ENCODE measurements at regions not wholly inside any gene's neighbourhood (a gene's known extent, or its start where the extent isn't known, plus 50 kb on each side); places are given as distances from the start of the nearest gene placed in this dataset.

DNA sequence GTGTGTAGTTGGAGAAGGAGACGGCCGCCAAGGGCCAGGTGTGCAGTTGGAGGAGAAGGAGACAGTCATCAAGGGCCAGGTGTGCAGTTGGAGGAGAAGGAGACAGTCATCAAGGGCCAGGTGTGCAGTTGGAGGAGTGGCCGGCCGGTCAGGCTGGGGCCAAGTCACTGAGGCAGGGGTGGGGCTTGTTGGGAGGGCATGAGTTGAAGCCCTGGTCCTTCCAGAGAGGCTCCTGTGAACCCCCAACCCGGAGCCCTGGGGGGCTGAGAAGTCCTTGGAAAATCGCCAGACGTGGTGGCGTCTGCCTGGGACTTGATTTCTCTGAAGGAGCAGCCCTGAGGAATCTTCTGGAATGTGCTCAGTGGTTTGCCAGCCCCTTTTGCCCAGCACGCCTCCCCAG lies 1320.5 kb downstream of the BRD1 start:
- H3K27ac ChIP-seq (ENCODE audit: extremely low read depth, low read depth, low read length): no peak overlapping the region
- ChIA-PET POLR2A (no interaction called here), CTCF (no interaction called here)
- H3K4me1 ChIP-seq (ENCODE audit: control insufficient read depth, insufficient read depth, low read length): no peaks in the 10 kb centered on the region
- no peaks in the 10 kb centered on the region for H3K36me3 ChIP-seq (ENCODE audit: control insufficient read depth in 2 of 2, insufficient read depth in 1 of 2, low read length in 2 of 2)
- H3K4me3 ChIP-seq (ENCODE audit: low read depth, low read length): no peak overlapping the region
- H3K9me3 ChIP-seq (ENCODE audit: control insufficient read depth, insufficient read depth, low read depth, low read length): no peaks in the 10 kb centered on the region
- no peak for TF ChIP-seq ZNF350 (tag by site-specific recombination; IDR thresholded peaks at IDR 0.05)
- TF ChIP-seq ZNF530 (tag by site-specific recombination; IDR thresholded peaks at IDR 0.05; ENCODE audit: low read depth): no peak
- TF ChIP-seq ZNF155 (tag by site-specific recombination; IDR thresholded peaks at IDR 0.05): no peak
- TF ChIP-seq ZNF140 (tag by site-specific recombination; IDR thresholded peaks at IDR 0.05): no peak

DNA sequence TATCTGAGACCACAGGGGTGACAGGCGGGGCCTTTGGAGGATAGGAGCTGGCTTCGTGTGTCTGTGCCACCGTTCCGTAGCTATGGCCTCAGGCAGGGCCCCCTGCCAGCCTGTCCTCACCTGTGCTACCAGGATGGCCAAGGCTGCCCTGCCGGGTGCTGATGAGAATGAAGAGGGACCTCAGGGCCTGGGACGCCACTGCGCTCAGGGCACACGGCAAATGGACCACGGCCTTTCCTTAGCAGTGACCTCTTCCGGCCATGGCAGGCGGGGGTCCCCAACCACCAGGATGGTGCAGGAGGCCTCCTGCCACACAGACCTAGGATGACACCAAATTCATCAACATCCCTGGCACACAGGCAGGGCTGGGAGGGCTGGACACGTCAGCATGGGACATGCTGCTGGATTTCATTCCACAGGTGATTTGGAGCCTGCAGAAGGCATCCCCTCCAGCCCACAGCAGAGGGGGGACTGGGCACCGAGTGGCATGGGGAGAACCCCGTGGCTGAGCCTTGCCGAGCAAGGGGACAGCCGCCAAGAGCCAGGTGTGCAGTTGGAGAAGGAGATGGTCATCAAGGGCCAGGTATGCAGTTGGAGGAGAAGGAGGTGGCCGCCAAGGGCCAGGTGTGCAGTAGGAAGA lies 1321.0 kb downstream of the BRD1 start:
- Histone ChIP-seq H3K36me3 (ENCODE audit: control insufficient read depth in 2 of 2, insufficient read depth in 1 of 2, low read length in 2 of 2) (no peaks in the 10 kb centered on the region), H3K4me1 (ENCODE audit: control insufficient read depth, insufficient read depth, low read length) (no peaks in the 10 kb centered on the region), H3K4me3 (ENCODE audit: low read depth, low read length) (no peak overlapping the region), H3K27ac (ENCODE audit: extremely low read depth, low read depth, low read length) (no peak overlapping the region), H3K9me3 (ENCODE audit: control insufficient read depth, insufficient read depth, low read depth, low read length) (no peaks in the 10 kb centered on the region)
- ChIA-PET CTCF (no interaction called here), POLR2A (no interaction called here)
- TF ChIP-seq ZNF174 (tag by site-specific recombination; IDR thresholded peaks at IDR 0.05) (no peak), ZNF140 (tag by site-specific recombination; IDR thresholded peaks at IDR 0.05) (no peak), MYNN (tag by site-specific recombination; IDR thresholded peaks at IDR 0.05; ENCODE audit: borderline replicate concordance) (no peak), ZNF704 (tag by site-specific recombination; IDR thresholded peaks at IDR 0.05) (no peak), ZNF221 (tag by site-specific recombination; IDR thresholded peaks at IDR 0.05; ENCODE audit: borderline replicate concordance) (no peak), ZNF610 (tag by site-specific recombination; IDR thresholded peaks at IDR 0.05; ENCODE audit: borderline replicate concordance) (no peak)

DNA sequence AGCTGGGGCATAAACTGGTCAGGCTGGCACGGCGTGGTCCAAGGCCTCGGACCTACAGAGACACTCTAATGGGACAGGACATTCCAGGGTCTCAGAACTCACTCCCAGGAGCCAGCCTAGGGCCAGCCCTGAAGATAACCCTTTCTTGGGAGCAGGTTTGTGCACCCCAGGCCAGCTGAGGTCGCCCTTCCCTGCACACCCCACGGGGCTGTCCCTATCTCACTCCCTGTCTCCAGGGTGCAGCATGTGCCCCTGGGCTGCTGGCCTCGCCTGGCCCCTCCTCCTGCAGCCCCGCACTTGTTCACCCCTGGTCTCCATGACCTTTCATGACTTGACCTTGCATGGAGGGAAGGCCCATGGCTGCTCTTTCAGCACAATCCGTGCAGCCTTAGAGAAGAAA lies 1321.8 kb downstream of the BRD1 start:
- Histone ChIP-seq H3K9me3 (ENCODE audit: control insufficient read depth, insufficient read depth, low read depth, low read length) (no peaks in the 10 kb centered on the region), H3K27ac (ENCODE audit: extremely low read depth, low read depth, low read length) (no peak overlapping the region), H3K36me3 (ENCODE audit: control insufficient read depth in 2 of 2, insufficient read depth in 1 of 2, low read length in 2 of 2) (no peaks in the 10 kb centered on the region), H3K4me1 (ENCODE audit: control insufficient read depth, insufficient read depth, low read length) (no peaks in the 10 kb centered on the region), H3K4me3 (ENCODE audit: low read depth, low read length) (no peak overlapping the region)
- POLR2A ChIA-PET: no interaction called here
- TF ChIP-seq ZNF37A (tag by site-specific recombination; IDR thresholded peaks at IDR 0.05) (no peak), ZNF555 (tag by site-specific recombination; conservative IDR thresholded peaks at IDR 0.05) (no peak), ZNF830 (tag by site-specific recombination; IDR thresholded peaks at IDR 0.05; ENCODE audit: low read depth) (no peak), ZNF416 (tag by site-specific recombination; IDR thresholded peaks at IDR 0.05) (no peak), ZNF561 (tag by site-specific recombination; IDR thresholded peaks at IDR 0.05; ENCODE audit: borderline replicate concordance) (no peak), ZNF16 (tag by site-specific recombination; IDR thresholded peaks at IDR 0.05; ENCODE audit: low read depth) (no peak), ZNF221 (tag by site-specific recombination; IDR thresholded peaks at IDR 0.05; ENCODE audit: borderline replicate concordance) (no peak), EGR2 (tag by site-specific recombination; IDR thresholded peaks at IDR 0.05; ENCODE audit: low read depth) (no peak), ZNF184 (tag by site-specific recombination; IDR thresholded peaks at IDR 0.05) (no peak), ZNF433 (tag by site-specific recombination; IDR thresholded peaks at IDR 0.05; ENCODE audit: low read depth) (no peak), ZNF157 (tag by site-specific recombination; IDR thresholded peaks at IDR 0.05) (no peak)
- TF ChIP-seq, protein P1, sequence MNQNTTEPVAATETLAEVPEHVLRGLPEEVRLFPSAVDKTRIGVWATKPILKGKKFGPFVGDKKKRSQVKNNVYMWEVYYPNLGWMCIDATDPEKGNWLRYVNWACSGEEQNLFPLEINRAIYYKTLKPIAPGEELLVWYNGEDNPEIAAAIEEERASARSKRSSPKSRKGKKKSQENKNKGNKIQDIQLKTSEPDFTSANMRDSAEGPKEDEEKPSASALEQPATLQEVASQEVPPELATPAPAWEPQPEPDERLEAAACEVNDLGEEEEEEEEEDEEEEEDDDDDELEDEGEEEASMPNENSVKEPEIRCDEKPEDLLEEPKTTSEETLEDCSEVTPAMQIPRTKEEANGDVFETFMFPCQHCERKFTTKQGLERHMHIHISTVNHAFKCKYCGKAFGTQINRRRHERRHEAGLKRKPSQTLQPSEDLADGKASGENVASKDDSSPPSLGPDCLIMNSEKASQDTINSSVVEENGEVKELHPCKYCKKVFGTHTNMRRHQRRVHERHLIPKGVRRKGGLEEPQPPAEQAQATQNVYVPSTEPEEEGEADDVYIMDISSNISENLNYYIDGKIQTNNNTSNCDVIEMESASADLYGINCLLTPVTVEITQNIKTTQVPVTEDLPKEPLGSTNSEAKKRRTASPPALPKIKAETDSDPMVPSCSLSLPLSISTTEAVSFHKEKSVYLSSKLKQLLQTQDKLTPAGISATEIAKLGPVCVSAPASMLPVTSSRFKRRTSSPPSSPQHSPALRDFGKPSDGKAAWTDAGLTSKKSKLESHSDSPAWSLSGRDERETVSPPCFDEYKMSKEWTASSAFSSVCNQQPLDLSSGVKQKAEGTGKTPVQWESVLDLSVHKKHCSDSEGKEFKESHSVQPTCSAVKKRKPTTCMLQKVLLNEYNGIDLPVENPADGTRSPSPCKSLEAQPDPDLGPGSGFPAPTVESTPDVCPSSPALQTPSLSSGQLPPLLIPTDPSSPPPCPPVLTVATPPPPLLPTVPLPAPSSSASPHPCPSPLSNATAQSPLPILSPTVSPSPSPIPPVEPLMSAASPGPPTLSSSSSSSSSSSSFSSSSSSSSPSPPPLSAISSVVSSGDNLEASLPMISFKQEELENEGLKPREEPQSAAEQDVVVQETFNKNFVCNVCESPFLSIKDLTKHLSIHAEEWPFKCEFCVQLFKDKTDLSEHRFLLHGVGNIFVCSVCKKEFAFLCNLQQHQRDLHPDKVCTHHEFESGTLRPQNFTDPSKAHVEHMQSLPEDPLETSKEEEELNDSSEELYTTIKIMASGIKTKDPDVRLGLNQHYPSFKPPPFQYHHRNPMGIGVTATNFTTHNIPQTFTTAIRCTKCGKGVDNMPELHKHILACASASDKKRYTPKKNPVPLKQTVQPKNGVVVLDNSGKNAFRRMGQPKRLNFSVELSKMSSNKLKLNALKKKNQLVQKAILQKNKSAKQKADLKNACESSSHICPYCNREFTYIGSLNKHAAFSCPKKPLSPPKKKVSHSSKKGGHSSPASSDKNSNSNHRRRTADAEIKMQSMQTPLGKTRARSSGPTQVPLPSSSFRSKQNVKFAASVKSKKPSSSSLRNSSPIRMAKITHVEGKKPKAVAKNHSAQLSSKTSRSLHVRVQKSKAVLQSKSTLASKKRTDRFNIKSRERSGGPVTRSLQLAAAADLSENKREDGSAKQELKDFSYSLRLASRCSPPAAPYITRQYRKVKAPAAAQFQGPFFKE (tag by site-specific recombination; IDR thresholded peaks at IDR 0.05; ENCODE audit: borderline replicate concordance): no peak
- TF ChIP-seq, protein P2, sequence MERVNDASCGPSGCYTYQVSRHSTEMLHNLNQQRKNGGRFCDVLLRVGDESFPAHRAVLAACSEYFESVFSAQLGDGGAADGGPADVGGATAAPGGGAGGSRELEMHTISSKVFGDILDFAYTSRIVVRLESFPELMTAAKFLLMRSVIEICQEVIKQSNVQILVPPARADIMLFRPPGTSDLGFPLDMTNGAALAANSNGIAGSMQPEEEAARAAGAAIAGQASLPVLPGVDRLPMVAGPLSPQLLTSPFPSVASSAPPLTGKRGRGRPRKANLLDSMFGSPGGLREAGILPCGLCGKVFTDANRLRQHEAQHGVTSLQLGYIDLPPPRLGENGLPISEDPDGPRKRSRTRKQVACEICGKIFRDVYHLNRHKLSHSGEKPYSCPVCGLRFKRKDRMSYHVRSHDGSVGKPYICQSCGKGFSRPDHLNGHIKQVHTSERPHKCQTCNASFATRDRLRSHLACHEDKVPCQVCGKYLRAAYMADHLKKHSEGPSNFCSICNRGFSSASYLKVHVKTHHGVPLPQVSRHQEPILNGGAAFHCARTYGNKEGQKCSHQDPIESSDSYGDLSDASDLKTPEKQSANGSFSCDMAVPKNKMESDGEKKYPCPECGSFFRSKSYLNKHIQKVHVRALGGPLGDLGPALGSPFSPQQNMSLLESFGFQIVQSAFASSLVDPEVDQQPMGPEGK (tag by site-specific recombination; IDR thresholded peaks at IDR 0.05): no peak
- TF ChIP-seq, protein P3, sequence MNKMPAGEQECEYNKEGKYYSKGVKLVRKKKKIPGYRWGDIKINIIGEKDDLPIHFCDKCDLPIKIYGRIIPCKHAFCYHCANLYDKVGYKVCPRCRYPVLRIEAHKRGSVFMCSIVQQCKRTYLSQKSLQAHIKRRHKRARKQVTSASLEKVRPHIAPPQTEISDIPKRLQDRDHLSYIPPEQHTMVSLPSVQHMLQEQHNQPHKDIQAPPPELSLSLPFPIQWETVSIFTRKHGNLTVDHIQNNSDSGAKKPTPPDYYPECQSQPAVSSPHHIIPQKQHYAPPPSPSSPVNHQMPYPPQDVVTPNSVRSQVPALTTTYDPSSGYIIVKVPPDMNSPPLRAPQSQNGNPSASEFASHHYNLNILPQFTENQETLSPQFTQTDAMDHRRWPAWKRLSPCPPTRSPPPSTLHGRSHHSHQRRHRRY (tag by site-specific recombination; IDR thresholded peaks at IDR 0.05): no peak
- CTCF ChIA-PET: no interaction called here
